Activated B cell treated with CpG ODN at 0.5 μM for 24 hours (primary cell): ENCODE measurements at regions not wholly inside any gene's neighbourhood (a gene's known extent, or its start where the extent isn't known, plus 50 kb on each side); places are given as distances from the start of the nearest gene placed in this dataset.
A peak's percentile ranks its signal among the peaks of the same experiment; 100 is the strongest.

Source experiments
- ATAC-seq: fragments of 200-7000 bp; cut with Tn5 transposase; one replicate; pipeline ENCODE4 v1.10.0; 2021; ENCODE audit warnings: low read depth, mild to moderate bottlenecking, moderate library complexity
- CTCF ChIA-PET: fragments of 350-600 bp; sonication (Branson Sonifier 250); formaldehyde crosslinking; loops from one replicate; lab custom pipeline; 2021; ENCODE audit warnings: antibody characterized with exemption; lab: Charles Lee
- POLR2A ChIA-PET: fragments of 350-600 bp; sonication (Branson Sonifier 250); formaldehyde crosslinking; loops from one replicate; lab custom pipeline; 2021; ENCODE audit warnings: antibody characterized with exemption; lab: Charles Lee
- DNase-seq: peaks from one replicate; pipeline ENCODE4 v3.0.0; 2022
- H3K27ac Mint-ChIP-seq: one replicate; pipeline ENCODE4 v1.8.0; 2020; ENCODE audit warnings: mixed read lengths
- H3K27me3 Mint-ChIP-seq: one replicate; pipeline ENCODE4 v1.8.0; 2021; ENCODE audit warnings: mixed read lengths
- H3K36me3 Mint-ChIP-seq: one replicate; pipeline ENCODE4 v1.8.0; 2021; ENCODE audit warnings: low read depth, mixed read lengths
- H3K4me1 Mint-ChIP-seq: one replicate; pipeline ENCODE4 v1.8.0; 2021; ENCODE audit warnings: mixed read lengths
- H3K4me3 Mint-ChIP-seq: one replicate; pipeline ENCODE4 v1.8.0; 2020; ENCODE audit warnings: mild to moderate bottlenecking, mixed read lengths
- H3K9me3 Mint-ChIP-seq: one replicate; pipeline ENCODE4 v1.8.0; 2020; ENCODE audit warnings: mixed read lengths
- intact Hi-C: fragments of 100-400 bp; cut with micrococcal nuclease; formaldehyde crosslinking; loops from one replicate; pipeline ENCODE4 v1.15.1; 2024
- TF ChIP-seq, protein P1 (sequence below): fragments of 200-600 bp; IDR thresholded peaks from one replicate; pipeline ENCODE4 v1.8.0; 2022; ENCODE audit warnings: antibody characterized with exemption, mild to moderate bottlenecking

DNA sequence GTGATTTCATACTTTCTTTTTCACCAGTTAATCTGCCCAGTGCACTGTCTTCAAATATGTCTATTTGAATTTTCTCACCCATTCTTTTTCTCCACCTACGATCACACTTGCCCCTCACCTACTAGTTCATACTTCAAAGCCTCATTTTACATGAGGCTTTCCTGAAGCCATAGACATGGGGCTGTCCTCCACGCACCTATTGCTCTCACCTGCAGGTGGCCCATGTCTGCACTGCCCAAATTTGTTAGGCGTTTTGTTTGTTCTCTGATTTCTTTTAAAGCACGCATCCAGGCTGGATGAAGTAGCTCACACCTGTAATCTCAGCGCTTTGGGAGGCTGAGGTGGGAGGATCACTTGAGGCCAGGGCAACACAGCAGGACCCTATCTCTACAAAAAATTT is 106.8 kb upstream of the RIPOR2 start:
- Mint-ChIP-seq H3K4me3 (peak overlapping the region; percentile 99), H3K27me3 (no peaks in the 10 kb centered on the region), H3K4me1 (peaks cover 87% of the 10 kb centered on the region), H3K36me3 (peaks cover 43% of the 10 kb centered on the region), H3K9me3 (no peaks in the 10 kb centered on the region), H3K27ac (peak overlapping the region; percentile 96)
- no peak for DNase-seq
- POLR2A ChIA-PET: interaction anchor here (0.5 to 4.6 kb wide), 16 partner anchors 10 to 1142 kb away, joined by 3 to 120 read pairs (median 6); partner anchors contain the start of gene RIPOR2
- CTCF ChIA-PET: interaction anchor here (0.6 to 5.7 kb wide), 9 partner anchors 12 to 187 kb away, joined by 3 to 36 read pairs (median 5); no protein-coding TSS in a partner anchor
- intact Hi-C loops: loop anchor here (1.0 to 5.0 kb wide), 6 partner anchors 8 to 920 kb away; partner anchors contain the start of gene TRIM38
- peak; percentile 19 for ATAC-seq
- TF ChIP-seq, protein P1, sequence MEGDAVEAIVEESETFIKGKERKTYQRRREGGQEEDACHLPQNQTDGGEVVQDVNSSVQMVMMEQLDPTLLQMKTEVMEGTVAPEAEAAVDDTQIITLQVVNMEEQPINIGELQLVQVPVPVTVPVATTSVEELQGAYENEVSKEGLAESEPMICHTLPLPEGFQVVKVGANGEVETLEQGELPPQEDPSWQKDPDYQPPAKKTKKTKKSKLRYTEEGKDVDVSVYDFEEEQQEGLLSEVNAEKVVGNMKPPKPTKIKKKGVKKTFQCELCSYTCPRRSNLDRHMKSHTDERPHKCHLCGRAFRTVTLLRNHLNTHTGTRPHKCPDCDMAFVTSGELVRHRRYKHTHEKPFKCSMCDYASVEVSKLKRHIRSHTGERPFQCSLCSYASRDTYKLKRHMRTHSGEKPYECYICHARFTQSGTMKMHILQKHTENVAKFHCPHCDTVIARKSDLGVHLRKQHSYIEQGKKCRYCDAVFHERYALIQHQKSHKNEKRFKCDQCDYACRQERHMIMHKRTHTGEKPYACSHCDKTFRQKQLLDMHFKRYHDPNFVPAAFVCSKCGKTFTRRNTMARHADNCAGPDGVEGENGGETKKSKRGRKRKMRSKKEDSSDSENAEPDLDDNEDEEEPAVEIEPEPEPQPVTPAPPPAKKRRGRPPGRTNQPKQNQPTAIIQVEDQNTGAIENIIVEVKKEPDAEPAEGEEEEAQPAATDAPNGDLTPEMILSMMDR: no peak

DNA sequence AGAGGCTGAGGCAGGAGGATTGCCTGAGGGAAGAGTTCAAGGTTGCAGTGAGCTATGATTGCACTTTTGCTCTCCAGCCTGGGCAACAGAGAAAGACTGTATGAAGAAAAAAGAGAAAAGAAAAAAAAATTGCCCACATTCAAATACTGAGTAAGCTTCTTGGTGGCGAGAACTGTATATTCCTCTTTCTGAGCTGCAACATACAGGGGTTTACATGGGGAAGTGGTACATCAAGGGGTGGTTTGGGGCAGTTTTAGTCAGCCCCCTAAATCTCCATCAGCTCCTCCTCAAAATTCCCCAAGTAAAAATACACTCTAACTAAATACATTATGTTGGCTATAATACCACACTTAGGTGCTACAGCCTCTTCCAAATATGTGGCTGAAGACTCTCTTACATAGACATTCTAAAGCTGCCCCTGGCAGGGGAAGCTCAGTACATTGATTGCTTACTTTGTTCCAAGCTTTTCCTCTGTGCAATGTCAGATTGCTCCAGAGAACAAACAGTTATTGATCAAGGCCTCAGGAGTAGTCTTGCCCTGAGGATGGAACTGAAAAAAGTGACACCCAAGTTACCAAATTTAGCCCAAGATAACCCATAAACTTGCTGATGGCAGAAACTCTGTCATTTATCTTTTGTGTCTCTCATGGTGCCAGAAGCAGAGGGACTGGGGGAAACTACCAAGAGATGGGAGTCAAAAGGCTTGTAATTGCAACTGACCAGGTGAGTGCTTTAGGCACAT is 107.4 kb upstream of the RIPOR2 start:
- intact Hi-C loops: loop anchor here (1.0 to 5.0 kb wide), 7 partner anchors 7 to 919 kb away; partner anchors contain the start of gene TRIM38
- H3K27ac Mint-ChIP-seq: peak overlapping the region; percentile 96
- DNase-seq (no peak), ATAC-seq (peak; percentile 56)
- no peaks in the 10 kb centered on the region for H3K27me3 Mint-ChIP-seq
- H3K36me3 Mint-ChIP-seq: peaks cover 37% of the 10 kb centered on the region
- peaks cover 87% of the 10 kb centered on the region for H3K4me1 Mint-ChIP-seq
- POLR2A ChIA-PET: interaction anchor here (0.5 to 4.6 kb wide), 13 partner anchors 9 to 323 kb away, joined by 3 to 120 read pairs (median 10); partner anchors contain the start of gene RIPOR2
- H3K9me3 Mint-ChIP-seq: no peaks in the 10 kb centered on the region
- peak overlapping the region; percentile 99 for H3K4me3 Mint-ChIP-seq
- TF ChIP-seq, protein P1: no peak
- CTCF ChIA-PET: interaction anchor here (1.0 to 5.7 kb wide), 7 partner anchors 11 to 187 kb away, joined by 4 to 36 read pairs (median 7); no protein-coding TSS in a partner anchor

DNA sequence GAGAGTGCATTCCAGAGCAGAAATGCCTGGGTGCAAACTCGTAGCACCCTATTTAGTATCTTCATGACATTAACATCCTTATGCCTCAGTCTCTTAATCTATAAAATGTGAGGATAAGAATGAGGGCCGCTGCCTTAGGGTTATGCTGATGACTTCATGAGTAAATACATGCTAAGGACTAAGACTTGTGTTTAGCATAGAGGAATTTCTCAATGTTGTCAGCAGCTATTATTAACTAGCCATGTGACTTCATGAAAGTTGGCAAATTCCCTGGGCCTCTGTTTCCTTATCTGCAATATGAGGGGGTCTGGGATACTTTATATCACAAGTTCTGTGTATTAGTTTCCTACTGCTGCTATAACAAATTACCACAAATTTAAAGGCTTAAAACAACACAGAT is 108.1 kb upstream of the RIPOR2 start:
- CTCF ChIA-PET: interaction anchor here (0.6 to 5.7 kb wide), 5 partner anchors 10 to 122 kb away, joined by 3 to 36 read pairs (median 23); no protein-coding TSS in a partner anchor
- TF ChIP-seq, protein P1: no peak
- ATAC-seq: no peak
- peaks cover 30% of the 10 kb centered on the region for H3K36me3 Mint-ChIP-seq
- peaks cover 87% of the 10 kb centered on the region for H3K4me1 Mint-ChIP-seq
- H3K4me3 Mint-ChIP-seq: peak overlapping the region; percentile 99
- POLR2A ChIA-PET: interaction anchor here (1.3 to 4.6 kb wide), 9 partner anchors 9 to 134 kb away, joined by 4 to 120 read pairs (median 16); partner anchors contain the start of gene RIPOR2
- no peak for DNase-seq
- peak overlapping the region; percentile 96 for H3K27ac Mint-ChIP-seq
- no peaks in the 10 kb centered on the region for H3K27me3 Mint-ChIP-seq
- intact Hi-C loops: loop anchor here (1.0 to 5.0 kb wide), 2 partner anchors 10 to 918 kb away; partner anchors contain the start of gene TRIM38
- no peaks in the 10 kb centered on the region for H3K9me3 Mint-ChIP-seq

DNA sequence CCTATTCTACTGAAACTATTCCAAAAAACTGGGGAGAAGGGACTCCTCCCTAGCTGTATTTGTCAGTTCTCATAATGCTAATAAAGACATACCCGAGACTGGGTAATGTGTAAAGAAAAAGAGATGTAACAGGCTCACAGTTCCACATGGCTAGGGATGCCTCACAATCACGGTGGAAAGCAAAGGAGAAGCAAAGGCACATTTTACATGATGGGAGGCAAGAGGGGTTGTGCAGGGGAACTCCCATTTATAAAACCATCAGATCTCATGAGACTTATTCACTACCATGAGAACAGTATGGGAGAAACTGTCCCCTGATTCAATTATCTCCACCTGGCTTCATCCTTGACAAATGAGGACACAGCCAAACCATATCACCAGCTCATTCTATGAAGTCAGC is 111.2 kb upstream of the RIPOR2 start:
- TF ChIP-seq, protein P1: no peak
- Mint-ChIP-seq H3K27me3 (no peaks in the 10 kb centered on the region), H3K9me3 (no peaks in the 10 kb centered on the region), H3K36me3 (peaks cover 2% of the 10 kb centered on the region), H3K4me1 (peaks cover 100% of the 10 kb centered on the region), H3K27ac (peak overlapping the region; percentile 96), H3K4me3 (peak overlapping the region; percentile 47)
- ATAC-seq (peak; percentile 47), DNase-seq (no peak)
- intact Hi-C loops: loop anchor here (1.0 kb wide), 1 partner anchor 9 kb away; no protein-coding TSS in a partner anchor
- POLR2A ChIA-PET: interaction anchor here (0.6 to 2.4 kb wide), 11 partner anchors 8 to 974 kb away, joined by 3 to 12 read pairs (median 4); partner anchors contain the start of gene RIPOR2
- CTCF ChIA-PET: interaction anchor here (0.6 to 1.8 kb wide), 3 partner anchors 9 to 24 kb away, joined by 3 to 8 read pairs (median 3); no protein-coding TSS in a partner anchor
